Activated naive CD4-positive, alpha-beta T cell treated with anti-CD3 and anti-CD28 coated beads for 36 hours (primary cell): ENCODE measurements at regions not wholly inside any gene's neighbourhood (a gene's known extent, or its start where the extent isn't known, plus 50 kb on each side); places are given as distances from the start of the nearest gene placed in this dataset.
"Not testable (repeated sequence)": the region's sequence is repeated elsewhere in the genome, so short reads cannot be mapped to it uniquely, and the experiment has no call there.

Experiments used
- CTCF ChIA-PET: fragments of 350-600 bp; sonication (Branson Sonifier 250); formaldehyde crosslinking; loops from one replicate; lab custom pipeline; 2021; ENCODE audit warnings: antibody characterized with exemption; lab: Charles Lee
- DNase-seq: peaks from one replicate; pipeline ENCODE4 v3.0.0-alpha.2; 2020
- H3K27ac Mint-ChIP-seq: one replicate; pipeline ENCODE4 v1.8.0; 2021; ENCODE audit warnings: mild to moderate bottlenecking, mixed read lengths
- H3K27me3 Mint-ChIP-seq: one replicate; pipeline ENCODE4 v1.8.0; 2021; ENCODE audit warnings: low read depth, mixed read lengths
- H3K36me3 Mint-ChIP-seq: one replicate; pipeline ENCODE4 v1.8.0; 2021; ENCODE audit warnings: low read depth, mixed read lengths
- H3K4me1 Mint-ChIP-seq: one replicate; pipeline ENCODE4 v1.8.0; 2021; ENCODE audit warnings: low read depth, mixed read lengths
- H3K4me3 Mint-ChIP-seq: one replicate; pipeline ENCODE4 v1.8.0; 2021; ENCODE audit warnings: mild to moderate bottlenecking, moderate library complexity, mixed read lengths
- H3K9me3 Mint-ChIP-seq: one replicate; pipeline ENCODE4 v1.8.0; 2021; ENCODE audit warnings: mixed read lengths
- intact Hi-C: fragments of 100-400 bp; cut with micrococcal nuclease; formaldehyde crosslinking; loops from one replicate; pipeline ENCODE4 v1.15.1; 2023

DNA sequence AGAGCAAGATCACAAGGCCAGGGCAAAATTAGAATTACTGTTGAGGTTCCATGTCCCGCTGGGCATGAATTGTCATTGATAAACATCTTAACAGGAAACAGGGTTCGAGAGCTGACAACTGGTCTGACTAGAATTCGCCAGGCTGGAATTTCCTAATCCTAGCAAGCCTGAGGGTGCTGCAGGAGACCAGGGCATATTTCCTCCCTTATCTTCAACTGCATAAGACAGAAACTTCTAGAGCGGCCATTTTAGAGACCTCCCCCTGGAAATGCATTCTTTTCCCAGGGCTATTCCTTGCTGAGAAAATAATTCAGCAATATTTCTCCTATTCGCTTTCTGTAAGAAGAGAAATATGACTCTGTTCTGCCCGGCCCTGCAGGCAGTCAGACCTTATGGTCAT is 158.6 kb upstream of the CCN2 start:
- H3K4me1 Mint-ChIP-seq, intact Hi-C loops, H3K4me3 Mint-ChIP-seq, H3K27ac Mint-ChIP-seq, CTCF ChIA-PET, H3K27me3 Mint-ChIP-seq, DNase-seq, H3K36me3 Mint-ChIP-seq: not testable (repeated sequence)
- H3K9me3 Mint-ChIP-seq = peaks cover 13% of the 10 kb centered on the region

DNA sequence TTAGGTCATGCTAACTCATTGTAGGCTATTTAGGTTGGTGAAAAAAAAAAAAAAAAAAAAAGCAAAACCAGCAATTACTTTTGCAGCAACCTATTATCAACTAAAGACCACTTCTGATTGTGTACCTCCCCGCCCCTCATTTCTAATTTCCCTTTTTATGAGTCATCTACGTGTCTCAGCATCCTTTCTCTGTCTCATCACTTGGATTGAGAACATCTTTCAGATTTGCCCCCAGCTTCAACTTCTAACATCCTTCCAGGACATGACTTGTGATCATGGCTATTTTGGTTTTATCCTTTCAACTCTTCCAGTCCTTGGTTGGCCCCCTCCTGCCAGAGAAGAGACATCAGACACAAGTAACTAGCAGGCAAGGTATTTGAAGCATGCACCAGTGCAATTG is 156.7 kb upstream of the CCN2 start:
- no peaks in the 10 kb centered on the region for H3K27me3 Mint-ChIP-seq
- H3K4me3 Mint-ChIP-seq = no peak overlapping the region
- CTCF ChIA-PET = no interaction called here
- peaks cover 1% of the 10 kb centered on the region for H3K36me3 Mint-ChIP-seq
- H3K9me3 Mint-ChIP-seq = peaks cover 16% of the 10 kb centered on the region
- intact Hi-C loops = no loop called here
- H3K4me1 Mint-ChIP-seq = no peaks in the 10 kb centered on the region
- no peak overlapping the region for H3K27ac Mint-ChIP-seq
- DNase-seq = no peak

DNA sequence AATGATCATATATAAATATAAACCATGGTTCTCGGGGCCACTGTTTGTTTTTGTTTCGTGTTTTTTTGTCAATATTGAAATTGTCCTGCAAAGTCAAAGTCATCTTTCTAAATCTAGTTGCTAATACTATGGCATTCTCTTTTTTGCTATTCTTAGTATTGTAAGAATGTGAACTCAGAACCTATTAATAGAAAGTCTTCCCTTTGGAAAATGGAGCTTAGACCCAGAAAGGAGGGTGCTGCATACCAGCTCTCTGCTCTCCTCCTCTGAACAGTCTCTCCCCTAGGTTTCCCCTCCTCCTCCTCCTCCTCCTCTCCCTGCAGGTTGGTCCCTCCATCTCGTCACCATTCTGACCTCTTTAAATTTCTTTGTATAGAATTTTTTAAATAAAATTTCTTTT is 150.4 kb upstream of the CCN2 start:
- H3K4me3 Mint-ChIP-seq = no peak overlapping the region
- DNase-seq = no peak
- H3K4me1 Mint-ChIP-seq = no peaks in the 10 kb centered on the region
- no peaks in the 10 kb centered on the region for H3K36me3 Mint-ChIP-seq
- no peak overlapping the region for H3K27ac Mint-ChIP-seq
- intact Hi-C loops = no loop called here
- no peaks in the 10 kb centered on the region for H3K27me3 Mint-ChIP-seq
- CTCF ChIA-PET = no interaction called here
- peaks cover 3% of the 10 kb centered on the region for H3K9me3 Mint-ChIP-seq

DNA sequence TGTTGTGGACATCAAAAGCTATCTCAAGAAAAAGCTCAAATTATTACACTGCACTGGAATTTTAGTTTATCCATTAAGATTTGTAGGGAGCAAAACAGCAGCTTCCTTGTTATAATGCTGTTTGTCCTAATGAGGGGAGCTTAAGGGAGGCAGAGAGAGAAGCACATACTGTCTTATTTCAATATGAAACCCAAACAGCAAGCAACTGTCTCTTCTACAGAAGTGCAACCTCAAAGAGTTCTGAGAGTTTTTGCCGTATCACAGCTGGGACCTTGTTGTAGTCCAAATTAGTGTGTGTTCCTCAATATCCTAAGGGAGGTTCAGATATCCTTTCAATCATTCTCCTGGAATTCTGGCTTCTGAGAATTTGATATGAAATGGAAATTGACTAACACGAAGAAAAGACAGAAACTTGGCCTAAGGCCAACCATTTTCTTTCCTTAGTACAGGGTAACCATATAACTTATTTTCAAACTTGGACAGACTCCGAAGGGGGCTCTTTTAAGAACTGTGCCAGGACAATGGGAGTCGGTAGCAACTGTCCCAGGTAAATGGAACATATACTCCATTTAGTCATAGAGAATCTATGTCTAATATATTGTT is 149.3 kb upstream of the CCN2 start:
- H3K4me1 Mint-ChIP-seq = no peaks in the 10 kb centered on the region
- no peak overlapping the region for H3K27ac Mint-ChIP-seq
- H3K9me3 Mint-ChIP-seq = peaks cover 3% of the 10 kb centered on the region
- no peak overlapping the region for H3K4me3 Mint-ChIP-seq
- CTCF ChIA-PET = no interaction called here
- H3K27me3 Mint-ChIP-seq = no peaks in the 10 kb centered on the region
- intact Hi-C loops = no loop called here
- DNase-seq = no peak
- H3K36me3 Mint-ChIP-seq = no peaks in the 10 kb centered on the region

DNA sequence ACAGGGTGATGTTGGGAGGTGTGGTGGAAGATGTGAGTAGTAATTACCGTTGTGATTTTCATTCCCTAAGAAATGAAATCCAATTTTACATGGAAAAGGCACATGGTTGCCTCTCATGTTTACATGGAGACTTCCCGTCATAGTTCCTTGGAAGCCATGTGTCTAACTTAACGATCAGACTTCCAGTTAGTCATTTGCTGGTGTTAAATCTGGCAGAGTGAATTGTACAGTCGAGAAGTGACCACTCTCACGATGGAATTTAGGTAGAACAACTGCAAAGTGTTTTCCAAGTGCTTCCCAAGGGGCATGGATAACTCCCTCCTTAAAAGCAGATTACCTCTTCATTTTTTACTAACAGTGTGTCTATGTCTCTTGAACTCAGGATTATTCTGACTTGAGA is 145.8 kb upstream of the CCN2 start:
- CTCF ChIA-PET = interaction anchor here (0.6 kb wide), 1 partner anchor 210 kb away, joined by 5 read pairs; no protein-coding TSS in a partner anchor
- no peak for DNase-seq

DNA sequence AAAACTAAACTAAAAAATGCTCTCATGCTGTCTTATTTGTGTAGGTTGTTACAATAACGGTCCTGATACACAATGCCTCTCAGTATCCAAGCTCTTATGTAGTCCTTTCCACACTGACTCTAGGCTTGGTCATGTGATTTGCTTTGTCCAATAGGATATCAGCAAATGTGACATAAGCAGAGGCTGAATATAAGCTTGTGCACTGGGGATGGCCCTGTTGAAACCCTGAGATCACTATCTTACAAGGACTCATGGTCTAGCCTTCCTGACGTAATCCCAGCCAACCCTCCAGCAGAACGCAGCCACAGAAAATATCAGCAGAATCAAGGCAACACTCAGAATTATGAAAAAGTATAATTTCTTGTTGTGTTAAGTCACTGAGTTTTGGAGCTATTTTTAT is 145.1 kb upstream of the CCN2 start:
- CTCF ChIA-PET = no interaction called here
- intact Hi-C loops = no loop called here

More for the DNA sequence above, 145.8 kb upstream of the CCN2 start:
- no peaks in the 10 kb centered on the region for H3K4me1 Mint-ChIP-seq
- H3K27ac Mint-ChIP-seq = no peak overlapping the region
- no peaks in the 10 kb centered on the region for H3K36me3 Mint-ChIP-seq
- H3K9me3 Mint-ChIP-seq = no peaks in the 10 kb centered on the region
- H3K4me3 Mint-ChIP-seq = no peak overlapping the region
- intact Hi-C loops = no loop called here
- H3K27me3 Mint-ChIP-seq = no peaks in the 10 kb centered on the region

DNA sequence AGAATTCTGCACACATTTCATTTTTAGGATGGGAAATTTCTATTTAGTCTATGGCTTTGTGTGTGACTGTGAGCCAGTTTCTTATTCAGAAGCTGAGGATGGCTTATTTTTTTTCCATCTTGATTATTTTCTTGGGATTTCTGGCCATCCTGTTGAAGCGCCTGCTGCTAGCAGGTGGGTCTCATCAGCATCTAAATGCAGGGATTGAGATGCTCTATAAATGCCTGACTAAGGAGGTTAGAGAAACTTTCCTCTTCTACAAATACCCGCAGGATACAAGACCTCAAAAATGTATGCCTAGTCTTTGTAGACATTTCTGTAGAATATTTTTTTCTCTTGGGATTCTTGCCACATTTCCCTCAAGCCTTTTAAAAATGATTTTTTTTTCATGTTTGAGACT is 138.0 kb upstream of the CCN2 start:
- intact Hi-C loops = no loop called here

More for the DNA sequence above, 145.1 kb upstream of the CCN2 start:
- no peaks in the 10 kb centered on the region for H3K4me1 Mint-ChIP-seq
- H3K27me3 Mint-ChIP-seq = no peaks in the 10 kb centered on the region
- DNase-seq = no peak
- no peak overlapping the region for H3K27ac Mint-ChIP-seq
- H3K4me3 Mint-ChIP-seq = no peak overlapping the region
- no peaks in the 10 kb centered on the region for H3K9me3 Mint-ChIP-seq
- no peaks in the 10 kb centered on the region for H3K36me3 Mint-ChIP-seq

DNA sequence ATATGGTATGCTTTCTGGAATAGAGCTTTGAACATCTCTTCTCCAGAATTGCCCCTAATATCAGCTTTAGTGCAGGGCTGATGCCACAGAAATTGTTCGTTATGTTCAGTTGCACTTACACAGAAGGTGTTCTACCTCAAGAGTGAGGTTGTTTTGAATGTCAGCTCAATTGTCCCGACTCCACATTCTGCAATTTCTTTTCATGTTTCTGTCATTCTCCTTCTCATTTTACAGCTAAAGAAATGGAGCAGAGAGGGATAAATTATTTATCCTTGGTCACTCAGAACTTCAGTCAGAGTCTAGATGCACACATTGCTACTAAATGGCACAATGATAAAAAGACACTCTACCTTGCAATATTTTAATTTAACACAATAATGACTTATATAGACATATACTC is 137.0 kb upstream of the CCN2 start:
- no peak overlapping the region for H3K27ac Mint-ChIP-seq

More for the DNA sequence above, 138.0 kb upstream of the CCN2 start:
- Mint-ChIP-seq H3K9me3 (no peaks in the 10 kb centered on the region), H3K4me1 (no peaks in the 10 kb centered on the region), H3K27ac (no peak overlapping the region), H3K27me3 (no peaks in the 10 kb centered on the region), H3K4me3 (no peak overlapping the region), H3K36me3 (no peaks in the 10 kb centered on the region)
- CTCF ChIA-PET = no interaction called here
- no peak for DNase-seq

DNA sequence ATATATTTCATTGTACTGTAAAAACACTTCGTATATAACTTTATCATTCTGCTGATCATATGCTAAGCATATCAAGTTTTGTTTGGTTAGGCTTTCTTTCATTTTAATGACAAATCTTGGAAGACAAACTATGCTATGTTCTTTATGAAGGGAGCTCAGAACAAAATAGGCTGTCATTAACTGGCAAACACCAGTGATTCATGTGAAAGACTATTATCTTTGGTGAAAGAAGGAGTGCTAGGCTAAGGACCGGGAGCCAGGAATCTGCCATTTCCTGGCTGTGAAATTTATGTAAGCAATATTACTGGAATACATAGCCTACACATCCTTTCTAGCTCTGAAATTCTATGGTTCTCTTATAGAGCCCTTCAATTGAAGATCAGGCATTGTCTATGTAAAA is 136.2 kb upstream of the CCN2 start:
- H3K9me3 Mint-ChIP-seq = no peaks in the 10 kb centered on the region
- intact Hi-C loops = no loop called here
- no peak overlapping the region for H3K27ac Mint-ChIP-seq
- CTCF ChIA-PET = no interaction called here
- no peaks in the 10 kb centered on the region for H3K36me3 Mint-ChIP-seq
- H3K4me3 Mint-ChIP-seq = no peak overlapping the region
- H3K27me3 Mint-ChIP-seq = peaks cover 3% of the 10 kb centered on the region
- H3K4me1 Mint-ChIP-seq = no peaks in the 10 kb centered on the region
- DNase-seq = no peak

More for the DNA sequence above, 137.0 kb upstream of the CCN2 start:
- CTCF ChIA-PET = no interaction called here
- Mint-ChIP-seq H3K27me3 (no peaks in the 10 kb centered on the region), H3K9me3 (no peaks in the 10 kb centered on the region), H3K4me1 (no peaks in the 10 kb centered on the region), H3K4me3 (no peak overlapping the region), H3K36me3 (no peaks in the 10 kb centered on the region)
- no peak for DNase-seq
- intact Hi-C loops = no loop called here

DNA sequence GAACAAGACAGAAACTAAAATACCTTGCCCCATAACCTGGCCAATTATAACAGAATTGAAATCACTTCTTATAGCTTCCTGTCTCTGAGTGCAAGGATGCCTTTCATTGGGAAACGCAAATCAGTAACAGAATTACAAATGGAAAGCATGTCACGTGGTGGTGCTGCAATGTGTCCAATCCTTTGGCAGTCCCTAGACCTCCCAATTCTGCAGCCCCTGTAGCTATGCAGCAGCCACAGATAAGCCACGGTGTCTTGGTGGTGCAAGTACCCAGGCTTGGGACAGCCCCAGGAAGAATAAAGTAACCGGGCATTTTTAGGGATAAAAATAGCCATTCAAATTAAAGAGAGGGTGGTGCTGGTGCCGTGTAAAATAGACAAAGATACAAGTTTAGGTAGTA is 134.6 kb upstream of the CCN2 start:
- intact Hi-C loops = no loop called here
- H3K27ac Mint-ChIP-seq = no peak overlapping the region
- no peak overlapping the region for H3K4me3 Mint-ChIP-seq
- no peaks in the 10 kb centered on the region for H3K4me1 Mint-ChIP-seq
- DNase-seq = no peak
- H3K36me3 Mint-ChIP-seq = no peaks in the 10 kb centered on the region
- no peaks in the 10 kb centered on the region for H3K9me3 Mint-ChIP-seq
- H3K27me3 Mint-ChIP-seq = peaks cover 4% of the 10 kb centered on the region
- CTCF ChIA-PET = no interaction called here

DNA sequence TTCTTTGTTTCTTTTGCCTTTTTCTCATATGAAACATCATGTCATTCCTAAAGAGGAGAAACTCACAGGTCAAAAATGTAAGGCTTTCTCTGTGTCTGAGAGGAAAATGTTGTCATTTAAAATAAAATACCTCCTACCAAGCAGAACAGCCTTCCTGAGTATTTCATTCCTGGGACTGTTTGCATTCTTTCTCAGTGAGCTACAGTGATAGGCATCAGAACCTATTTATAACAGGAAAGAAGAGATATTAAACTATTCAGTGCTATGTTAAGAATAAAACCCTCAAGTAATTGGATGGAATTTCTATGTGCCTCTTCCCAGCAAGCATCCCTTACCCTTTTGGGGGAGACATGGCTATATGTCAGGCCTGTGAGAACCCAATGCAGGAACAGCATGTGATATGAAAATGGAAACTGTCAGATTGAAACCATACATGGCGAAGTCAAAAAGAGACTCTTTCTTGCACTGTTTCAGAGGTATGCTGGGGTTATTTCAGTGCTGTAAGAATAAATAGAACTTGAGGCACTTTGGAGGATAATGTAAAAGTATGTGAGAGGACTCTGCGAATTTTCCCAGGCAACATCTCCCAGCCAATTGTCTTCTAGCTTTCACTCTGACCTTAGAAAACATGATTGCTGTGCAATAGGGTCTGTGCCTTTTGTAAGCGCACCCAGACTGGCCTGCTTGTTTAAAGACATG is 133.8 kb upstream of the CCN2 start:
- Mint-ChIP-seq H3K4me1 (no peaks in the 10 kb centered on the region), H3K27me3 (peaks cover 4% of the 10 kb centered on the region), H3K27ac (no peak overlapping the region), H3K9me3 (no peaks in the 10 kb centered on the region), H3K4me3 (no peak overlapping the region), H3K36me3 (no peaks in the 10 kb centered on the region)
- intact Hi-C loops = no loop called here
- DNase-seq = no peak
- CTCF ChIA-PET = no interaction called here

DNA sequence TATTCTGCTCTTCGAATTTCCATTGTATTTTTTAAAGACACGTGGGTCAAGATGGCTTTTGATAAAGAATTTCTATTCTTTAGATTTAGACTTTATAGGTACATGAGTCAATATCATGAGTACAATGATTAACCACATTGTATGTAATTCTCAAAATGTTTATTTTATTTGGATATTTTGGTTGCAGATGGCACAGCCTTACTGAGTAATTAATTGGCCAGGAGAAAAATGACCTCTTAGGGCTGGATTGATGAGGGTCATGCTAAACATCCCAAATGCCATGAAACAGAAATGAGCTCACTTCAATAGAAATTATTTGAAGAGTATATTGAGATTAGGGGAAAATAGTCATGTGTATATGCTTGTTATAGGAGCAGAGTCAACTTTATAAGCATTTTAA is 131.2 kb upstream of the CCN2 start:
- Mint-ChIP-seq H3K27ac (no peak overlapping the region), H3K9me3 (no peaks in the 10 kb centered on the region), H3K36me3 (no peaks in the 10 kb centered on the region), H3K4me3 (no peak overlapping the region), H3K27me3 (peaks cover 4% of the 10 kb centered on the region), H3K4me1 (no peaks in the 10 kb centered on the region)
- CTCF ChIA-PET = no interaction called here
- intact Hi-C loops = no loop called here
- DNase-seq = no peak

DNA sequence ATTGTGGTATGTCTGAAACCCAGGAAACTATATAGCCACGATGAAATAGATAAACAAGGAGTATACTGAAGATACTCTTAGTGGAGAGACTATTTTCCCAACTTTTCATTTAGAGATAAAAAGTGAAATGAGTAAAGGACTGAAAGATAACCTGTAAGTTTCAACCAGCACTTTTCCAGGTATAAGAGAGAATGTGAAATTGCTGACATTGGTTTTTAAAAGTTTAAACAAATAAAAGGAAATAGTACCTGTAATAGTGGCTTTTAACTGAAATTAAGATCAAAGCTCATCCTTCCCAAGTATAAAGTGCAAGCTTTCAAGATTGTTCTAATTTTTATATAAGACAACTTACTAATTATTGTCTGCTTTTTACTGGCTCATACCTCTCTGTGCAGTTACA is 130.2 kb upstream of the CCN2 start:
- no peaks in the 10 kb centered on the region for H3K9me3 Mint-ChIP-seq
- H3K27ac Mint-ChIP-seq = no peak overlapping the region
- H3K27me3 Mint-ChIP-seq = peaks cover 4% of the 10 kb centered on the region
- intact Hi-C loops = no loop called here
- CTCF ChIA-PET = no interaction called here
- no peaks in the 10 kb centered on the region for H3K36me3 Mint-ChIP-seq
- H3K4me3 Mint-ChIP-seq = no peak overlapping the region
- DNase-seq = no peak
- H3K4me1 Mint-ChIP-seq = no peaks in the 10 kb centered on the region
